ENCODE measurements at regions not wholly inside any gene's neighbourhood (a gene's known extent, or its start where the extent isn't known, plus 50 kb on each side); places are given as distances from the start of the nearest gene placed in this dataset.

DNA sequence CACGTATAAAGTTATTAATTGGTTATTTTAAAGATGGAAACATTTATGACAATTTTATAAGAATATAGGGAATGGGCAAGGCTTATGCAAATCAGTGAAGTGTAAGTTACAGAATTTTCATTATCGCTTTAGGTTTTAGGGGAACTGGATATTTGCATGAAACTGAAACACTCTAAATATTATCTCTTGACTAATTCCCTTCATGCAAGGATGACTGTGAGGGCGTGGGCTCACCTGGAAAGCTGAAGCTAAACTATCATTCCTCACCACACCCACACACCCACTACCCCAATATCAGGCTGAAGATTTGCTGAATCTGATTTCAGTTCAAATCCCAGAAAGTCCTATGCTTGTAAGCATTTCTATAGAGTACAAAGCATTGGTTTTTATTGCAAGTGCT is 81.7 kb upstream of the ARHGAP24 start:
- H3K27me3 ChIP-seq (ENCODE audit: insufficient read depth, low read length) = no peaks in the 10 kb centered on the region
- H3K27ac ChIP-seq (ENCODE audit: low read depth, low read length, poor library complexity, severe bottlenecking) = no peak overlapping the region
- no peak overlapping the region for H2AFZ ChIP-seq (ENCODE audit: low read length)
- H4K20me1 ChIP-seq (ENCODE audit: insufficient read depth, low read length) = no peaks in the 10 kb centered on the region
- H3K9ac ChIP-seq (ENCODE audit: low read length) = no peak overlapping the region
- TF ChIP-seq EZH2 (IDR thresholded peaks at IDR 0.05; ENCODE audit: borderline replicate concordance, low read length) = no peak
- TF ChIP-seq, protein P1, sequence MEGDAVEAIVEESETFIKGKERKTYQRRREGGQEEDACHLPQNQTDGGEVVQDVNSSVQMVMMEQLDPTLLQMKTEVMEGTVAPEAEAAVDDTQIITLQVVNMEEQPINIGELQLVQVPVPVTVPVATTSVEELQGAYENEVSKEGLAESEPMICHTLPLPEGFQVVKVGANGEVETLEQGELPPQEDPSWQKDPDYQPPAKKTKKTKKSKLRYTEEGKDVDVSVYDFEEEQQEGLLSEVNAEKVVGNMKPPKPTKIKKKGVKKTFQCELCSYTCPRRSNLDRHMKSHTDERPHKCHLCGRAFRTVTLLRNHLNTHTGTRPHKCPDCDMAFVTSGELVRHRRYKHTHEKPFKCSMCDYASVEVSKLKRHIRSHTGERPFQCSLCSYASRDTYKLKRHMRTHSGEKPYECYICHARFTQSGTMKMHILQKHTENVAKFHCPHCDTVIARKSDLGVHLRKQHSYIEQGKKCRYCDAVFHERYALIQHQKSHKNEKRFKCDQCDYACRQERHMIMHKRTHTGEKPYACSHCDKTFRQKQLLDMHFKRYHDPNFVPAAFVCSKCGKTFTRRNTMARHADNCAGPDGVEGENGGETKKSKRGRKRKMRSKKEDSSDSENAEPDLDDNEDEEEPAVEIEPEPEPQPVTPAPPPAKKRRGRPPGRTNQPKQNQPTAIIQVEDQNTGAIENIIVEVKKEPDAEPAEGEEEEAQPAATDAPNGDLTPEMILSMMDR (IDR thresholded peaks at IDR 0.05; ENCODE audit: low read length) = no peak
- H3K4me2 ChIP-seq (ENCODE audit: low read length) = no peak overlapping the region
- H3F3A ChIP-seq (ENCODE audit: insufficient read depth, low read length) = no peaks in the 10 kb centered on the region
- peaks cover 4% of the 10 kb centered on the region; the same call in 1 of the 2 replicates for H3K9me3 ChIP-seq (ENCODE audit: low read length)
- no peak overlapping the region for H3K4me3 ChIP-seq (ENCODE audit: low read depth, low read length, poor library complexity, severe bottlenecking)
- H3K9me2 ChIP-seq (ENCODE audit: low read depth, low read length) = no peaks in the 10 kb centered on the region
- H3K79me2 ChIP-seq (ENCODE audit: insufficient read depth, low read length) = no peaks in the 10 kb centered on the region
- peaks cover 17% of the 10 kb centered on the region for H3K4me1 ChIP-seq (ENCODE audit: insufficient read depth, low read length, severe bottlenecking)
- no peaks in the 10 kb centered on the region for H3K36me3 ChIP-seq (ENCODE audit: insufficient read depth, low read length)

DNA sequence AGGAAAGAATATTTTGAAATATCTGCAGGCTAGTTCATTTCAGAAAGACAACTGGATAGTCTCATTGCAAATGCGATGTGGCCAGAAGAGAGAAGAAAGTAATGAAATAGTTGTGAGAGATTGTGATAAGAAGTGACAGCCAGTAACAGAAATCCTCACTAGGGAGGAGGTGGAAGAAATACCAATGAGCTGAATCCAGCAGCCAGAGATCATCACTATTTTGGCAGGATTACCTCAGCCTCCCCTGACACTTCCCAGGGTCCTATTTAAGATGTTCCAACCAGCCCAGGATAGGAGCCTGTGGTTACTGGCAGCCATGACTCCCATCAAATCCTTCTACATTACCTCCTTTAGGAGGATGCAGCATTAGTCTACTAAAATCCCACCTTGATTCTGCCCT is 76.7 kb upstream of the ARHGAP24 start:
- H3K36me3 ChIP-seq (ENCODE audit: insufficient read depth, low read length) = no peaks in the 10 kb centered on the region; the same call in 1 of the 2 replicates
- H4K20me1 ChIP-seq (ENCODE audit: insufficient read depth, low read length) = no peaks in the 10 kb centered on the region
- H3K79me2 ChIP-seq (ENCODE audit: insufficient read depth, low read length) = no peaks in the 10 kb centered on the region
- H3K27ac ChIP-seq (ENCODE audit: low read depth, low read length, poor library complexity, severe bottlenecking) = no peak overlapping the region
- no peaks in the 10 kb centered on the region for H3K9me2 ChIP-seq (ENCODE audit: low read depth, low read length)
- H3K4me2 ChIP-seq (ENCODE audit: low read length) = no peak overlapping the region
- TF ChIP-seq, protein P1 (IDR thresholded peaks at IDR 0.05; ENCODE audit: low read length) = no peak
- TF ChIP-seq EZH2 (IDR thresholded peaks at IDR 0.05; ENCODE audit: borderline replicate concordance, low read length) = no peak
- H3K9ac ChIP-seq (ENCODE audit: low read length) = no peak overlapping the region
- no peak overlapping the region for H3K4me3 ChIP-seq (ENCODE audit: low read depth, low read length, poor library complexity, severe bottlenecking)
- peaks cover 2% of the 10 kb centered on the region for H3K4me1 ChIP-seq (ENCODE audit: insufficient read depth, low read length, severe bottlenecking)
- peaks cover 4% of the 10 kb centered on the region; the same call in 1 of the 2 replicates for H3K9me3 ChIP-seq (ENCODE audit: low read length)
- H3F3A ChIP-seq (ENCODE audit: insufficient read depth, low read length) = no peaks in the 10 kb centered on the region
- no peak overlapping the region for H2AFZ ChIP-seq (ENCODE audit: low read length)
- no peaks in the 10 kb centered on the region for H3K27me3 ChIP-seq (ENCODE audit: insufficient read depth, low read length)

DNA sequence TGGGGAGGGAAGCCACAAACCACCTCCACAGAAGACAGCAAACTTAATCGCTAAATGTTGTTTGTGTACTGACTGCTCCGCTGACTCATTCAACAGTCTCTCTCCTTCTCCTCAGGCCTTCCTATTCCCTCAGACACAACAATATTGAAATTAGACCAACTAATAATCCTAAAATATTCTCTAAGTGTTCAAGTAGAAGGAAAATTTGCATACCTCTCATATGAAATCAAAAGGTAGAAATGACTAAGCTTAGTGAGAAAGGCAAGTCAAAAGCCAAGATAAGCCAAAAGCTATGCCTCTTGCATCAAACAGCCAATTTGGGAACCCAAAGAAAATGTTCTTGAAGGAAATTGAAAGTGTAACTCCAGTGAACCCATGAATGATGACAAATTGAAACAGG is 75.7 kb upstream of the ARHGAP24 start:
- no peak overlapping the region for H3K4me2 ChIP-seq (ENCODE audit: low read length)
- H2AFZ ChIP-seq (ENCODE audit: low read length) = no peak overlapping the region
- no peaks in the 10 kb centered on the region for H3F3A ChIP-seq (ENCODE audit: insufficient read depth, low read length)
- H3K9ac ChIP-seq (ENCODE audit: low read length) = no peak overlapping the region
- no peaks in the 10 kb centered on the region for H3K27me3 ChIP-seq (ENCODE audit: insufficient read depth, low read length)
- H3K36me3 ChIP-seq (ENCODE audit: insufficient read depth, low read length) = no peaks in the 10 kb centered on the region; the same call in 1 of the 2 replicates
- H3K9me3 ChIP-seq (ENCODE audit: low read length) = no peaks in the 10 kb centered on the region
- no peaks in the 10 kb centered on the region for H4K20me1 ChIP-seq (ENCODE audit: insufficient read depth, low read length)
- H3K9me2 ChIP-seq (ENCODE audit: low read depth, low read length) = no peaks in the 10 kb centered on the region
- no peak overlapping the region for H3K27ac ChIP-seq (ENCODE audit: low read depth, low read length, poor library complexity, severe bottlenecking)
- no peaks in the 10 kb centered on the region for H3K4me1 ChIP-seq (ENCODE audit: insufficient read depth, low read length, severe bottlenecking)
- no peak overlapping the region for H3K4me3 ChIP-seq (ENCODE audit: low read depth, low read length, poor library complexity, severe bottlenecking)
- no peaks in the 10 kb centered on the region for H3K79me2 ChIP-seq (ENCODE audit: insufficient read depth, low read length)
- TF ChIP-seq, protein P1 (IDR thresholded peaks at IDR 0.05; ENCODE audit: low read length) = no peak
- no peak for TF ChIP-seq EZH2 (IDR thresholded peaks at IDR 0.05; ENCODE audit: borderline replicate concordance, low read length)
